NT2/D1 (cell line): ENCODE measurements at regions not wholly inside any gene's neighbourhood (a gene's known extent, or its start where the extent isn't known, plus 50 kb on each side); places are given as distances from the start of the nearest gene placed in this dataset.

Experiments used
- SUZ12 ChIP-seq: IDR thresholded peaks from 2 replicates; pipeline ENCODE4 v1.6.1; 2011; ENCODE audit not compliant: insufficient read length, insufficient read depth; ENCODE audit errors: extremely low read depth
- YY1 ChIP-seq: IDR thresholded peaks from 2 replicates; pipeline ENCODE4 v1.6.1; 2011; ENCODE audit not compliant: insufficient read length, insufficient read depth
- ZNF274 ChIP-seq: IDR thresholded peaks from 2 replicates; pipeline ENCODE4 v1.6.1; 2011; ENCODE audit warnings: mild to moderate bottlenecking, low read depth, low read length

DNA sequence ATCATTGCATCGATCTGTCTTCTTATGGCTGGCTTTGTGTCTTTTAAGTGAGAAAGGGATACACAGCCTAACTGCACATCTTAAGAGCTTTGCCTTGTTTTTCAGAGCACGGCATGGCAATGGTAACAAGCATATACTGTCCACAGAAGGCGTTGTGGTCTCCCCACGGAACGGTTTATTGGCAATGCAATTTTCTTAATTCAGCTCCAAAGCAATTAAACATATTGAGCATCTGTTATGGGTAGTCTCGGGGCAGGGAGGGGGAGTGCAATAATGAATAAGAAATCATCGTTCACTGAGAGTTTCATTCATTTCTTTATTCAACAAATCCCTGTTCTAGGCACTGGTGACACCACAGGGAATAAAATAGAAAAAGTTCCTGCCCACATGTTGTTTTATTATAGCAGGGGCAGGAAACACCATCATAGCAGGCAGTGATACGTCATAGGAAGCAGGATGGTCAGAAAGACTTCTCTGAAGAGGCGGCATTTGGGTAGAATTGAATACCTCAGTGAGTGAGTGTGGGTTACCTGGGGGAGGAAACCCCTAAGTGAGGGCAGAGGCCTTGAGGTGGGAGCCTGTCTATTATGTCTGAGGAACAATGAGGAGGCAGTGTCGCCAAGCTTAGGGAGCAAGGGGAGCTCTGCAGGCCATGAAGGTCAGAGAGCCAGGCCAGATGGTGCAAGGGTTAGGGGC lies 185.7 kb upstream of the KL start:
- TF ChIP-seq YY1 (no peak), ZNF274 (no peak), SUZ12 (no peak)
